ENCODE measurements at regions not wholly inside any gene's neighbourhood (a gene's known extent, or its start where the extent isn't known, plus 50 kb on each side); places are given as distances from the start of the nearest gene placed in this dataset.

DNA sequence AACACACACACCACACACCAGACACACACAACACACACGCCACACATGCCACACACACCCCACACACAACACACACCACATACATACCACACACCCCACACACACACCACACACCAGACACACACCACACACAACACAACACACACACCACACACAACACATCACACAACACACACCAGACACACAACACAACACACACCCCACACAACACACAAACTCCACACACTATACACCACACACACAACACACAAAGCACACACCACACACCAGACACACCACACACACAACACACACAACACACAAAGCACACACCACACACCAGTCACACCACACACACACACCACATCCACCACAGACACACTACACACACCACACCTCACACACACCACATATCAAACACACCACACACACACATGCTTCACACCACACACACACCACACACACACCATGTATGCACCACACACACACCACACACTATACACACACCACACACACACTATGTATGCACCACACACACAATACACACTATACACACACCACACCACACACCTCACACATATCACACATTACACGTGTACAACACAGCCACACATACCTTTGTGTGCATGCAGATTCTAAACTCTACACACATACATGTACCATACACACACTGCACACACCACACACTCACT is 72.2 kb downstream of the TMEM18 start:
- no peak for TF ChIP-seq SP1 (IDR thresholded peaks at IDR 0.05)
- no peak for TF ChIP-seq HDGF (IDR thresholded peaks at IDR 0.05; ENCODE audit: borderline replicate concordance)
- TF ChIP-seq LEF1 (IDR thresholded peaks at IDR 0.05; ENCODE audit: borderline replicate concordance), result no peak
- no peak for TF ChIP-seq NFRKB (IDR thresholded peaks at IDR 0.05)
- TF ChIP-seq SUZ12 (IDR thresholded peaks at IDR 0.05), result no peak
- TF ChIP-seq ELF4 (IDR thresholded peaks at IDR 0.05), result no peak
- no peak for TF ChIP-seq BHLHE40 (IDR thresholded peaks at IDR 0.05; ENCODE audit: borderline replicate concordance)

All from HEK293T (cell line).